A673 (cell line): ENCODE measurements at regions not wholly inside any gene's neighbourhood (a gene's known extent, or its start where the extent isn't known, plus 50 kb on each side); places are given as distances from the start of the nearest gene placed in this dataset.

Experiments
- EZH2 ChIP-seq: fragments of 200-600 bp; sonication (generic); IDR thresholded peaks from 2 replicates; pipeline ENCODE4 v1.6.1; 2017; ENCODE audit warnings: borderline replicate concordance, low read depth, mild to moderate bottlenecking, mixed read lengths, antibody characterized with exemption, low read length; ENCODE audit not compliant: poor library complexity, severe bottlenecking
- TF ChIP-seq, protein P1 (sequence below): fragments of 300-800, 200-600 bp; sonication (generic); conservative IDR thresholded peaks from 2 replicates; pipeline ENCODE4 v1.5.1; 2017; ENCODE audit warnings: low read depth, mild to moderate bottlenecking, antibody characterized with exemption, low read length, moderate library complexity, mixed read lengths

DNA sequence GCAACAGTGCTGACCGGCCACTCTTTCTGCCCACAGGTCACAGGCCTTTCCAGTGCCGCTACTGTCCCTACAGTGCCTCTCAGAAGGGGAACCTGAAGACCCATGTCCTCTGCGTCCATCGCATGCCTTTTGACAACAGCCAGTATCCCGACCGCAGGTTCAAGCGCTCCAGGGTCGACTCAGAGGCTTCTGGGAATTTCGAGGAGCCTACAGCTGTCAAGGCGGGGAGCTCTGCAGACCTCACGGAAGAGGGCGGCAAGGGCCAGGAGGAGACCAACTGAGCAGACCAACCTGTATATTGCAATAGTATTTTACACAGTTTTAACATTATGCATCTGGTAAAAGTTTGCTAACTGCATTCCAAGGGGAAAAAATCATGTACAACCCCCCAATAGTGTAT is 338.5 kb downstream of the ZNF536 start:
- TF ChIP-seq, protein P1, sequence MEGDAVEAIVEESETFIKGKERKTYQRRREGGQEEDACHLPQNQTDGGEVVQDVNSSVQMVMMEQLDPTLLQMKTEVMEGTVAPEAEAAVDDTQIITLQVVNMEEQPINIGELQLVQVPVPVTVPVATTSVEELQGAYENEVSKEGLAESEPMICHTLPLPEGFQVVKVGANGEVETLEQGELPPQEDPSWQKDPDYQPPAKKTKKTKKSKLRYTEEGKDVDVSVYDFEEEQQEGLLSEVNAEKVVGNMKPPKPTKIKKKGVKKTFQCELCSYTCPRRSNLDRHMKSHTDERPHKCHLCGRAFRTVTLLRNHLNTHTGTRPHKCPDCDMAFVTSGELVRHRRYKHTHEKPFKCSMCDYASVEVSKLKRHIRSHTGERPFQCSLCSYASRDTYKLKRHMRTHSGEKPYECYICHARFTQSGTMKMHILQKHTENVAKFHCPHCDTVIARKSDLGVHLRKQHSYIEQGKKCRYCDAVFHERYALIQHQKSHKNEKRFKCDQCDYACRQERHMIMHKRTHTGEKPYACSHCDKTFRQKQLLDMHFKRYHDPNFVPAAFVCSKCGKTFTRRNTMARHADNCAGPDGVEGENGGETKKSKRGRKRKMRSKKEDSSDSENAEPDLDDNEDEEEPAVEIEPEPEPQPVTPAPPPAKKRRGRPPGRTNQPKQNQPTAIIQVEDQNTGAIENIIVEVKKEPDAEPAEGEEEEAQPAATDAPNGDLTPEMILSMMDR = no peak
- TF ChIP-seq EZH2 = no peak
